HG02840 (cell line): ENCODE measurements at regions not wholly inside any gene's neighbourhood (a gene's known extent, or its start where the extent isn't known, plus 50 kb on each side); places are given as distances from the start of the nearest gene placed in this dataset.

ENCODE experiments used
- ATAC-seq: cut with Tn5 transposase; IDR thresholded peaks from one replicate; pipeline ENCODE4 v1.9.1; 2021; ENCODE audit warnings: mild to moderate bottlenecking, moderate library complexity, moderate number of reproducible peaks; ENCODE audit not compliant: unreplicated experiment, low FRiP score

GRCh38 chr10:36506697-36507496 lies 618.5 kb upstream of the ANKRD30A start:
- ATAC-seq, result no peak

GRCh38 chr10:36506261-36506660 lies 619.1 kb upstream of the ANKRD30A start:
- no peak for ATAC-seq

GRCh38 chr10:36504758-36505157 lies 620.6 kb upstream of the ANKRD30A start:
- ATAC-seq, result no peak

- no peak for ATAC-seq
Observed at GRCh38 chr10:36500266-36500665, 625.1 kb upstream of the ANKRD30A start.

- no peak for ATAC-seq
Observed at GRCh38 chr10:36499693-36500092, 625.7 kb upstream of the ANKRD30A start.

- no peak for ATAC-seq
Observed at GRCh38 chr10:36496758-36497157, 628.6 kb upstream of the ANKRD30A start.

GRCh38 chr10:36494371-36494770 lies 631.0 kb upstream of the ANKRD30A start:
- no peak for ATAC-seq

GRCh38 chr10:36493516-36493880 lies 631.9 kb upstream of the ANKRD30A start:
- no peak for ATAC-seq

- ATAC-seq, result no peak
Observed at GRCh38 chr10:36492590-36493515, 632.5 kb upstream of the ANKRD30A start.

GRCh38 chr10:36491926-36492325 lies 633.5 kb upstream of the ANKRD30A start:
- no peak for ATAC-seq

GRCh38 chr10:36489611-36490228 lies 635.7 kb upstream of the ANKRD30A start:
- no peak for ATAC-seq

- no peak for ATAC-seq
Observed at GRCh38 chr10:36489181-36489580, 636.2 kb upstream of the ANKRD30A start.

- no peak for ATAC-seq
Observed at GRCh38 chr10:36488579-36488978, 636.8 kb upstream of the ANKRD30A start.

- no peak for ATAC-seq
Observed at GRCh38 chr10:36479073-36479472, 646.3 kb upstream of the ANKRD30A start.

GRCh38 chr10:36476399-36476798 lies 649.0 kb upstream of the ANKRD30A start:
- no peak for ATAC-seq

GRCh38 chr10:36475746-36476145 lies 649.7 kb upstream of the ANKRD30A start:
- ATAC-seq, result no peak

- no peak for ATAC-seq
Observed at GRCh38 chr10:36474456-36474855, 650.9 kb upstream of the ANKRD30A start.

- no peak for ATAC-seq
Observed at GRCh38 chr10:36473122-36473521, 652.3 kb upstream of the ANKRD30A start.

GRCh38 chr10:36469585-36469984 lies 655.8 kb upstream of the ANKRD30A start:
- no peak for ATAC-seq

- ATAC-seq, result no peak
Observed at GRCh38 chr10:36468620-36469019, 656.8 kb upstream of the ANKRD30A start.
